SK-N-SH treated with all-trans-retinoic acid at 6 μM for 48 hours (cell line): ENCODE measurements at regions not wholly inside any gene's neighbourhood (a gene's known extent, or its start where the extent isn't known, plus 50 kb on each side); places are given as distances from the start of the nearest gene placed in this dataset.

Experiments
- ATAC-seq: fragments of 200-7000 bp; cut with Tn5 transposase; 3 replicates; pipeline ENCODE4 v1.9.1; 2020; ENCODE audit warnings: mild to moderate bottlenecking, moderate library complexity
- BACH2 ChIP-seq: fragments of 250-450 bp; sonication (Bioruptor Pico); IDR thresholded peaks from 2 replicates; pipeline ENCODE4 v1.9.0; 2021; ENCODE audit warnings: mild to moderate bottlenecking, borderline replicate concordance
- CREB5 ChIP-seq: fragments of 250-450 bp; sonication (Bioruptor Pico); IDR thresholded peaks from 2 replicates; pipeline ENCODE4 v1.5.1; 2020; ENCODE audit warnings: low read depth, mild to moderate bottlenecking, moderate library complexity
- CSDC2 ChIP-seq: fragments of 250-450 bp; sonication (Bioruptor Pico); IDR thresholded peaks from 2 replicates; pipeline ENCODE4 v1.5.0; 2020; ENCODE audit warnings: mild to moderate bottlenecking, moderate library complexity
- CSRNP3 ChIP-seq: fragments of 250-450 bp; sonication (Bioruptor Pico); IDR thresholded peaks from 2 replicates; pipeline ENCODE4 v1.5.1; 2021; ENCODE audit warnings: mild to moderate bottlenecking, moderate library complexity
- GLIS3 ChIP-seq: fragments of 250-450 bp; sonication (Bioruptor Pico); IDR thresholded peaks from 2 replicates; pipeline ENCODE4 v1.5.0; 2020; ENCODE audit warnings: mild to moderate bottlenecking, moderate library complexity
- ISL1 ChIP-seq: fragments of 250-450 bp; sonication (Bioruptor Pico); IDR thresholded peaks from 2 replicates; pipeline ENCODE4 v2.1.2; 2022; ENCODE audit warnings: mild to moderate bottlenecking, moderate library complexity
- OSR1 ChIP-seq: fragments of 250-450 bp; sonication (Bioruptor Pico); IDR thresholded peaks from 2 replicates; pipeline ENCODE4 v1.8.0; 2022; ENCODE audit warnings: moderate library complexity, mild to moderate bottlenecking, inconsistent platforms
- PATZ1 ChIP-seq: fragments of 250-450 bp; sonication (Bioruptor Pico); IDR thresholded peaks from 2 replicates; pipeline ENCODE4 v1.8.0; 2020; ENCODE audit warnings: mild to moderate bottlenecking, moderate library complexity, borderline replicate concordance
- POU6F1 ChIP-seq: fragments of 250-450 bp; sonication (Bioruptor Pico); IDR thresholded peaks from 2 replicates; pipeline ENCODE4 v1.8.0; 2021; ENCODE audit warnings: low read depth, mild to moderate bottlenecking, moderate library complexity, borderline replicate concordance
- PPARA ChIP-seq: fragments of 250-450 bp; sonication (Bioruptor Pico); IDR thresholded peaks from 2 replicates; pipeline ENCODE4 v1.5.0; 2020; ENCODE audit warnings: mild to moderate bottlenecking, borderline replicate concordance
- SNAI2 ChIP-seq: fragments of 250-450 bp; sonication (Bioruptor Pico); IDR thresholded peaks from 2 replicates; pipeline ENCODE4 v1.5.0; 2020; ENCODE audit warnings: mild to moderate bottlenecking, moderate library complexity
- TCF4 ChIP-seq: fragments of 250-450 bp; sonication (Bioruptor Pico); IDR thresholded peaks from 2 replicates; pipeline ENCODE4 v1.8.0; 2021; ENCODE audit warnings: mild to moderate bottlenecking, moderate library complexity, borderline replicate concordance
- TOX ChIP-seq: fragments of 250-450 bp; sonication (Bioruptor Pico); IDR thresholded peaks from 2 replicates; pipeline ENCODE4 v1.8.0; 2021; ENCODE audit warnings: mild to moderate bottlenecking, moderate library complexity, borderline replicate concordance
- TSHZ2 ChIP-seq: fragments of 250-450 bp; sonication (Bioruptor Pico); IDR thresholded peaks from 2 replicates; pipeline ENCODE4 v1.5.0; 2020; ENCODE audit warnings: mild to moderate bottlenecking, moderate library complexity
- ZC3H10 ChIP-seq: fragments of 250-450 bp; sonication (Bioruptor Pico); IDR thresholded peaks from 2 replicates; pipeline ENCODE4 v1.5.1; 2021; ENCODE audit warnings: mild to moderate bottlenecking, moderate library complexity
- ZFP3 ChIP-seq: fragments of 250-450 bp; sonication (Bioruptor Pico); IDR thresholded peaks from 2 replicates; pipeline ENCODE4 v1.5.0; 2020; ENCODE audit warnings: mild to moderate bottlenecking, moderate library complexity
- ZFP30 ChIP-seq: fragments of 450-650 bp; formaldehyde crosslinking; IDR thresholded peaks from 2 replicates; pipeline ENCODE4 v1.5.0; 2022; ENCODE audit warnings: mild to moderate bottlenecking, moderate library complexity
- ZNF565 ChIP-seq: fragments of 450-650 bp; formaldehyde crosslinking; conservative IDR thresholded peaks from 2 replicates; pipeline ENCODE4 v1.5.0; 2020; ENCODE audit warnings: low read depth, mild to moderate bottlenecking, moderate library complexity
- ZNF70 ChIP-seq: fragments of 450-650 bp; formaldehyde crosslinking; IDR thresholded peaks from 2 replicates; pipeline ENCODE4 v1.5.0; 2020; ENCODE audit warnings: mild to moderate bottlenecking, moderate library complexity

- TF ChIP-seq TOX (no peak), PATZ1 (CRISPR knock-in tag) (no peak), BACH2 (CRISPR knock-in tag) (no peak), CREB5 (CRISPR knock-in tag) (no peak), POU6F1 (CRISPR knock-in tag) (no peak)
- no peak for ATAC-seq
Measured at GRCh38 chr3:176141837-176142236, 1055.4 kb downstream of the TBL1XR1 start.

- TF ChIP-seq OSR1 (no peak), TOX (no peak), CREB5 (CRISPR knock-in tag) (no peak), POU6F1 (CRISPR knock-in tag) (no peak)
- ATAC-seq = no peak
Measured at GRCh38 chr3:176120507-176120906, 1076.8 kb downstream of the TBL1XR1 start.

GRCh38 chr3:176119826-176120225 lies 1077.5 kb downstream of the TBL1XR1 start:
- TF ChIP-seq POU6F1 (CRISPR knock-in tag) = no peak
- TF ChIP-seq CREB5 (CRISPR knock-in tag) = no peak
- TF ChIP-seq TSHZ2 (CRISPR knock-in tag) = no peak
- no peak for TF ChIP-seq GLIS3
- no peak for TF ChIP-seq ZC3H10 (CRISPR knock-in tag)
- TF ChIP-seq SNAI2 = no peak
- TF ChIP-seq TCF4 = no peak
- no peak for TF ChIP-seq CSRNP3 (CRISPR knock-in tag)
- no peak for TF ChIP-seq PPARA (CRISPR knock-in tag)
- TF ChIP-seq OSR1 = no peak
- no peak for TF ChIP-seq ZNF565
- TF ChIP-seq ZFP30 (CRISPR knock-in tag) = no peak
- TF ChIP-seq CSDC2 (CRISPR knock-in tag) = no peak
- no peak for TF ChIP-seq ISL1 (CRISPR knock-in tag)
- no peak for TF ChIP-seq PATZ1 (CRISPR knock-in tag)
- no peak for TF ChIP-seq ZNF70 (CRISPR knock-in tag)
- TF ChIP-seq TOX = no peak
- TF ChIP-seq ZFP3 = no peak
- no peak for ATAC-seq
